GM12872 (cell line): ENCODE measurements at regions not wholly inside any gene's neighbourhood (a gene's known extent, or its start where the extent isn't known, plus 50 kb on each side); places are given as distances from the start of the nearest gene placed in this dataset.

Experiments
- CTCF ChIP-seq: IDR thresholded peaks from 3 replicates; pipeline ENCODE4 v1.5.1; 2011; ENCODE audit warnings: low read depth, mild to moderate bottlenecking, low read length, moderate library complexity; ENCODE audit not compliant: insufficient read depth

GRCh38 chr2:2683606-2684224 is 352.6 kb upstream of the MYT1L start:
- no peak for TF ChIP-seq CTCF

- no peak for TF ChIP-seq CTCF
Observed at GRCh38 chr2:2682700-2683342, 351.7 kb upstream of the MYT1L start.

- TF ChIP-seq CTCF = no peak
Observed at GRCh38 chr2:2681711-2682251, 350.7 kb upstream of the MYT1L start.

- TF ChIP-seq CTCF = no peak
Observed at GRCh38 chr2:2681085-2681484, 350.0 kb upstream of the MYT1L start.

- no peak for TF ChIP-seq CTCF
Observed at GRCh38 chr2:2674831-2675230, 343.8 kb upstream of the MYT1L start.

GRCh38 chr2:2673406-2673805 is 342.3 kb upstream of the MYT1L start:
- no peak for TF ChIP-seq CTCF

GRCh38 chr2:2672249-2672648 is 341.2 kb upstream of the MYT1L start:
- no peak for TF ChIP-seq CTCF
